Dendritic cell treated with granulocyte-macrophage colony-stimulating factor and Interleukin-4, amounts not matched to agents 40 ng/mL and 50 ng/mL, for 4 days (primary cell): ENCODE measurements at regions not wholly inside any gene's neighbourhood (a gene's known extent, or its start where the extent isn't known, plus 50 kb on each side); places are given as distances from the start of the nearest gene placed in this dataset.

Experiments used
- H3K27ac Mint-ChIP-seq: one replicate; pipeline ENCODE4 v1.8.0; 2022; ENCODE audit warnings: mild to moderate bottlenecking, mixed read lengths
- H3K27me3 Mint-ChIP-seq: one replicate; pipeline ENCODE4 v1.8.0; 2022; ENCODE audit warnings: mild to moderate bottlenecking, mixed read lengths
- H3K36me3 Mint-ChIP-seq: one replicate; pipeline ENCODE4 v1.8.0; 2022; ENCODE audit warnings: low read depth, mixed read lengths
- H3K4me1 Mint-ChIP-seq: one replicate; pipeline ENCODE4 v1.8.0; 2022; ENCODE audit warnings: low read depth, mixed read lengths
- H3K4me3 Mint-ChIP-seq: one replicate; pipeline ENCODE4 v1.8.0; 2022; ENCODE audit warnings: mild to moderate bottlenecking, moderate library complexity, mixed read lengths
- H3K9me3 Mint-ChIP-seq: one replicate; pipeline ENCODE4 v1.8.0; 2022; ENCODE audit warnings: mixed read lengths
- intact Hi-C: fragments of 100-400 bp; cut with micrococcal nuclease; formaldehyde crosslinking; loops from one replicate; pipeline ENCODE4 v1.15.0; 2022

DNA sequence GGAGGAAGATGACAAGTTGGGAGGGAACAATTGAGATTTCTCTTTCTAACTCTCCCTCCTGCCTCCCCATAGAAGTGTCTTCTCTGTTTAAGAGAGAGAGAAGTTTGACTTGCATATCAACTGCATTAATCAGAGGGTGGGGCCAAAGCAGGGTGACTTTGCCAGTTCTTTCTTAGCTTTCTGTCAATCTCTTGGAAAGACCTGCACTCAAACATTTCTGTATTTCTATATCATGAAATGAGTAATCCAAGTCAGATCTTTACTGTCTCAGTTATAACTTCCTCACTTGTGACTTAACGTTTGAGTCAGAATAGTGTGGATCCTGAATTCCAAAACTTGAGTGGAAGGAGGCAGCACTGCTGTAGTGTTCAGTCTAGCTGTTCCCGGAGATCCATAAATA is 180.8 kb upstream of the KCNK2 start:
- Mint-ChIP-seq H3K4me1 (no peaks in the 10 kb centered on the region), H3K4me3 (no peak overlapping the region), H3K36me3 (no peaks in the 10 kb centered on the region), H3K27ac (no peak overlapping the region), H3K27me3 (no peaks in the 10 kb centered on the region), H3K9me3 (no peaks in the 10 kb centered on the region)
- intact Hi-C loops: no loop called here

- Mint-ChIP-seq H3K4me3 (no peak overlapping the region), H3K9me3 (no peaks in the 10 kb centered on the region), H3K27me3 (no peaks in the 10 kb centered on the region), H3K4me1 (no peaks in the 10 kb centered on the region), H3K36me3 (no peaks in the 10 kb centered on the region), H3K27ac (no peak overlapping the region)
- intact Hi-C loops: no loop called here
Measured at GRCh38 chr1:214902636-214903320, 179.8 kb upstream of the KCNK2 start.

DNA sequence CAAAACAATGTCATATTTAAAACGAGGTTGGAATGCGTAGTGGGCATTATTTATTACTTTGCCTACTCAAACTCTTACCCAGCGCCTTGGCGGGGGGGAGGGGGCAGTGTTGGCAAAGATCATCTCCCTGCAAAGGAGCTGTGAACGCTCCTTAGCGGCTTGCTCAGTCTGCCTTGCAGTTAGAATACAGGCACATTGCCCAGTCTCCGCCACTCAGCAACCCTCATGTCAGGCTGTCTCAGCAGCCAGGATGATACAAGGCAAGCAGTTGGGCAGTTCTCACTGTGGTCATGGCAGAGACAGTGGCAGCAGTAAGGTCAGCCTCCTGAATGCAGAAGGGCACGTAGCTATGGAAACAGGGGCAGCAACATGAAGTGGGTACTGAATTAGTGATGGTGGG is 170.4 kb upstream of the KCNK2 start:
- Mint-ChIP-seq H3K9me3 (no peaks in the 10 kb centered on the region), H3K4me3 (no peak overlapping the region), H3K27me3 (no peaks in the 10 kb centered on the region), H3K27ac (no peak overlapping the region), H3K36me3 (no peaks in the 10 kb centered on the region), H3K4me1 (no peaks in the 10 kb centered on the region)
- intact Hi-C loops: no loop called here

DNA sequence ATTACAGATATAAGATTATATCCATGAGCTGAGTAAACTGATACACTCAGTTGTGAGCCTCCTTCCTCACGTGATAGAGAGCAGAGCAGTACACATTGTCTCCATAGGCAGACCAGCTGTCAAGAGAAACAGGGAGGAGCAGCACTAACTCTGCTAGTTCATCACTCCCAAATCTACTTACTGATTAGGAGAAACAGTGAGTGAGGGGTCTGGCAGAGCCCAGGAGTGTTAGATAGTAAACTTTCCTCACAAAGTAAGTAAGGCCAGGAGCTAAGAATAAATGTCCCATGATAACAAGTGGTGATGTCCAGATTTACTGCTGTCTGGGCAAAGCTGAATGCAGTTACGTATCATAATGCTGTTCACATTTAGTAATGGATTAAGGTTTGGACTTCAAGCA is 168.6 kb upstream of the KCNK2 start:
- Mint-ChIP-seq H3K27me3 (no peaks in the 10 kb centered on the region), H3K27ac (no peak overlapping the region), H3K9me3 (no peaks in the 10 kb centered on the region), H3K4me3 (no peak overlapping the region), H3K36me3 (no peaks in the 10 kb centered on the region), H3K4me1 (no peaks in the 10 kb centered on the region)
- intact Hi-C loops: no loop called here

GRCh38 chr1:214917081-214917635 is 165.4 kb upstream of the KCNK2 start:
- H3K27ac Mint-ChIP-seq: no peak overlapping the region
- no peaks in the 10 kb centered on the region for H3K4me1 Mint-ChIP-seq
- H3K27me3 Mint-ChIP-seq: no peaks in the 10 kb centered on the region
- no peaks in the 10 kb centered on the region for H3K9me3 Mint-ChIP-seq
- no peak overlapping the region for H3K4me3 Mint-ChIP-seq
- no peaks in the 10 kb centered on the region for H3K36me3 Mint-ChIP-seq
- intact Hi-C loops: no loop called here

DNA sequence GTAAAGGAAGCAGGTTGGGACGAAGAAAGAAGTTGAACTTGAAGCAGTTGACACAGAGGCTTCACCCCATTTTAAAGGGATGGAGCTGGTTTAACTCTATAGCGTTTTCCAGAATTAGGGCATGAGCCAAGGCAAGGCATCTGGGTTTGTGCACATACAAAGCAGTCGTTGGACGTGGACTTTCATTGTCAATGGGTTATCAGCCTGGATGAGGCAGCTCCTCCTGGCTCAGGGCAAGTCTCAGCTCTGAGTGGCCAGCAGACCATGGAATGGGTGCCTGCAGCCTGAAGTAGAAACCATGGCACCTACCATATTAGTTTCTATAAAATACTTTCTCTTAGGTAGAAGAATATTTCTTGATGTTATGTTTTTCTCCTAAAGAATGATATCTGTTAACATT is 163.8 kb upstream of the KCNK2 start:
- H3K9me3 Mint-ChIP-seq: no peaks in the 10 kb centered on the region
- H3K4me1 Mint-ChIP-seq: no peaks in the 10 kb centered on the region
- no peak overlapping the region for H3K4me3 Mint-ChIP-seq
- H3K36me3 Mint-ChIP-seq: no peaks in the 10 kb centered on the region
- intact Hi-C loops: no loop called here
- H3K27me3 Mint-ChIP-seq: no peaks in the 10 kb centered on the region
- H3K27ac Mint-ChIP-seq: no peak overlapping the region

- no peaks in the 10 kb centered on the region for H3K9me3 Mint-ChIP-seq
- intact Hi-C loops: no loop called here
Measured at GRCh38 chr1:214920337-214920736, 162.2 kb upstream of the KCNK2 start.

GRCh38 chr1:214923278-214923915 is 159.1 kb upstream of the KCNK2 start:
- Mint-ChIP-seq H3K27ac (no peak overlapping the region), H3K27me3 (no peaks in the 10 kb centered on the region), H3K4me3 (no peak overlapping the region), H3K4me1 (no peaks in the 10 kb centered on the region), H3K36me3 (no peaks in the 10 kb centered on the region), H3K9me3 (no peaks in the 10 kb centered on the region)
- intact Hi-C loops: no loop called here

More at GRCh38 chr1:214920337-214920736, 162.2 kb upstream of the KCNK2 start:
- H3K4me3 Mint-ChIP-seq: no peak overlapping the region
- H3K27ac Mint-ChIP-seq: no peak overlapping the region
- H3K4me1 Mint-ChIP-seq: no peaks in the 10 kb centered on the region
- no peaks in the 10 kb centered on the region for H3K36me3 Mint-ChIP-seq
- H3K27me3 Mint-ChIP-seq: no peaks in the 10 kb centered on the region

GRCh38 chr1:214927796-214928195 is 154.7 kb upstream of the KCNK2 start:
- Mint-ChIP-seq H3K9me3 (no peaks in the 10 kb centered on the region), H3K27ac (no peak overlapping the region), H3K4me1 (no peaks in the 10 kb centered on the region), H3K27me3 (no peaks in the 10 kb centered on the region), H3K36me3 (no peaks in the 10 kb centered on the region), H3K4me3 (no peak overlapping the region)
- intact Hi-C loops: no loop called here

GRCh38 chr1:214928574-214928973 is 154.0 kb upstream of the KCNK2 start:
- no peaks in the 10 kb centered on the region for H3K9me3 Mint-ChIP-seq
- H3K36me3 Mint-ChIP-seq: no peaks in the 10 kb centered on the region
- no peaks in the 10 kb centered on the region for H3K4me1 Mint-ChIP-seq
- H3K27ac Mint-ChIP-seq: no peak overlapping the region
- no peak overlapping the region for H3K4me3 Mint-ChIP-seq
- intact Hi-C loops: no loop called here
- H3K27me3 Mint-ChIP-seq: no peaks in the 10 kb centered on the region

DNA sequence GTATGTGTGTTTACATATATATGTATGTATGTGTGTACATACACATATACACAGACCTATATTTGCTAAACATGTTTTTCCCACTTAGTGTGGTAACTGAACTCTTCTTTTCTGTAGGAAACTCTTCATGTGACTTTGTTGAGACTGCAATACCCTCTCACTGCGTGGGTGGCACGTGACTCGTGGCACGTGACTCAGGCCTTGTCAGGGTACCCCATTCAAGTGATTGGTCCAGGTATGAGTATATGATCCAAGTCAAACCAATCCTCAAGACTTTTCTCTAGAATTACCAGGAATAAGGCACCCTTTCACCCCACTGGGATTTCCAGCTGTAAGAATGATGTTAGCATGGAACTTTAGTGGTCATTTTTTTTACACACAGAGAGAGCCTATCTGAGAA is 149.2 kb upstream of the KCNK2 start:
- H3K9me3 Mint-ChIP-seq: no peaks in the 10 kb centered on the region
- H3K4me3 Mint-ChIP-seq: no peak overlapping the region
- intact Hi-C loops: no loop called here
- H3K36me3 Mint-ChIP-seq: no peaks in the 10 kb centered on the region
- H3K4me1 Mint-ChIP-seq: no peaks in the 10 kb centered on the region
- no peak overlapping the region for H3K27ac Mint-ChIP-seq
- H3K27me3 Mint-ChIP-seq: no peaks in the 10 kb centered on the region

- Mint-ChIP-seq H3K4me1 (no peaks in the 10 kb centered on the region), H3K27me3 (no peaks in the 10 kb centered on the region), H3K4me3 (no peak overlapping the region), H3K9me3 (no peaks in the 10 kb centered on the region), H3K36me3 (no peaks in the 10 kb centered on the region), H3K27ac (no peak overlapping the region)
- intact Hi-C loops: no loop called here
Measured at GRCh38 chr1:214934045-214934444, 148.5 kb upstream of the KCNK2 start.

GRCh38 chr1:214935258-214935657 is 147.3 kb upstream of the KCNK2 start:
- Mint-ChIP-seq H3K9me3 (no peaks in the 10 kb centered on the region), H3K27ac (no peak overlapping the region), H3K36me3 (no peaks in the 10 kb centered on the region), H3K4me3 (no peak overlapping the region), H3K27me3 (no peaks in the 10 kb centered on the region), H3K4me1 (no peaks in the 10 kb centered on the region)
- intact Hi-C loops: no loop called here

DNA sequence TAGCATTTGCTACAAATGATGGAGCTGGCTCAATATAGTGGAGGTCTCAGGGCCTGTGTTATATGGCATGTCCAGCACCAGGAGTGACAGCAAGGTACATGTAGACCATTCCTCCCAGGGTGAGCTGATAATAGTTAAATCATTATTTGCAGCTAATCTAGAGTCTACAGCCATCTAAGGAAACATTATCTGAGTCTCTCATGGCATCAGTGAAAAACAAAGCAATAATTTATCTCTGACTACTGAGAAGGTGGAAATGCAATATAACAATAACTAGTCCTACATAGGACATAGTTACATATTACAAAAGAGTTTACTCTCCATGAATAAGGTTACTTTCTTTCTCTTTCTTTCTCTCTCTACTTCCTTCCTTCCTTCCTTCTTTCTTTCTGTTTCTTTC is 143.4 kb upstream of the KCNK2 start:
- H3K27ac Mint-ChIP-seq: no peak overlapping the region
- no peaks in the 10 kb centered on the region for H3K9me3 Mint-ChIP-seq
- H3K27me3 Mint-ChIP-seq: no peaks in the 10 kb centered on the region
- no peaks in the 10 kb centered on the region for H3K4me1 Mint-ChIP-seq
- no peak overlapping the region for H3K4me3 Mint-ChIP-seq
- intact Hi-C loops: no loop called here
- no peaks in the 10 kb centered on the region for H3K36me3 Mint-ChIP-seq

- no peak overlapping the region for H3K4me3 Mint-ChIP-seq
- no peak overlapping the region for H3K27ac Mint-ChIP-seq
- no peaks in the 10 kb centered on the region for H3K27me3 Mint-ChIP-seq
- no peaks in the 10 kb centered on the region for H3K4me1 Mint-ChIP-seq
- intact Hi-C loops: no loop called here
- H3K9me3 Mint-ChIP-seq: no peaks in the 10 kb centered on the region
- no peaks in the 10 kb centered on the region for H3K36me3 Mint-ChIP-seq
Measured at GRCh38 chr1:214941061-214941460, 141.5 kb upstream of the KCNK2 start.
